Activated CD4-positive, alpha-beta T cell treated with anti-CD3 and anti-CD28 coated beads for 1 hour (primary cell): ENCODE measurements at regions not wholly inside any gene's neighbourhood (a gene's known extent, or its start where the extent isn't known, plus 50 kb on each side); places are given as distances from the start of the nearest gene placed in this dataset.
A peak's percentile ranks its signal among the peaks of the same experiment; 100 is the strongest.

Experiments used
- DNase-seq: peaks from one replicate; pipeline ENCODE4 v3.0.0-alpha.2; 2020

- DNase-seq, result no peak
These were observed 271.6 kb downstream of the SYK start for GRCh38 chr9:91073049-91073810.

DNA sequence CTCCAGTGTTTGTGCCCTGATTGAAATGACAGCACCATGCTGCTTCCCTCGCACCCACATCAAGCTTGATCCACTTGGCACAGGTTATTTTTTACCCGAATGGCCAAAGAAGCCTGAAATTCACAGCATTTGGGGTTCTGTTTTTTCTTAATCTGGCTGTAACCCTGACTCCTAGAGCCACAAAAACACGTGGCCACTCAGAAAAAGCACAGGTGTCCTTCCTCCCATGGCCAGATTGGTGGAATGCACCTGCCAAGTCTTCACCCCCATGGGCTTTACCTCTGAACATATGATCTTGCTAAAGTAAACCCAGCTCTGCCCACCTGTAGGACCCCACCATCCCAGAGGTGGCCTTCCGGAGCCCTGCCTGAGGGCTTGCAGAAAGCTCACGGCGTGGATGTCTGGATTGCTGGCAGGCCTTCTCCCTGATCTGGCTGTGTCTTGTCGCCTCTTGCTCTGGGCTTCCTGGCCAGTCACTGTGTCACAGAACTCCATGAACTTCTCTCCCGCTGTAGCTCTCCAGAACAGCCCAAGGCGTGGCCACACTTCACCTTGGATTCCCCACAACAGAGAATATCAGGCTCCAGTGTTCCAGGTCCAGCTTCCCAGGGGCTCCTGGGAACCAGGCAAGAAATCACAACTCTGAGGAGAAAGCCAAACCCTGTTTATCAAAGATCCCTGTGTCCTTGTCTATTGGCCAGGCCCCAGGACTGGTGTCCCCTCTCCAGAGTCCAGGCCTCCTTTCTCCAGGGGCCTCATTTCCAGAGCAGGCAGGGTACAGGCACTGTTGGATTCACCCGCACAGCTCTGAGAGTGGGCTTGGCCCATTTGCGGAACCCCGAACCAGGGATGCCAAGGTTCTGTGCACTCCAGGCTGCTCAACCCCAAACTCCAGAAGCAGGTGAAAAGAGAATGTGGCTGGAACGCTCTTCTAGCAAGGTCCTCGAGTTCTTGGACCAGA is 272.5 kb downstream of the SYK start:
- no peak for DNase-seq

GRCh38 chr9:91074866-91075265 is 273.2 kb downstream of the SYK start:
- no peak for DNase-seq

- DNase-seq, result no peak
These were observed 273.7 kb downstream of the SYK start for GRCh38 chr9:91075279-91075678.

DNA sequence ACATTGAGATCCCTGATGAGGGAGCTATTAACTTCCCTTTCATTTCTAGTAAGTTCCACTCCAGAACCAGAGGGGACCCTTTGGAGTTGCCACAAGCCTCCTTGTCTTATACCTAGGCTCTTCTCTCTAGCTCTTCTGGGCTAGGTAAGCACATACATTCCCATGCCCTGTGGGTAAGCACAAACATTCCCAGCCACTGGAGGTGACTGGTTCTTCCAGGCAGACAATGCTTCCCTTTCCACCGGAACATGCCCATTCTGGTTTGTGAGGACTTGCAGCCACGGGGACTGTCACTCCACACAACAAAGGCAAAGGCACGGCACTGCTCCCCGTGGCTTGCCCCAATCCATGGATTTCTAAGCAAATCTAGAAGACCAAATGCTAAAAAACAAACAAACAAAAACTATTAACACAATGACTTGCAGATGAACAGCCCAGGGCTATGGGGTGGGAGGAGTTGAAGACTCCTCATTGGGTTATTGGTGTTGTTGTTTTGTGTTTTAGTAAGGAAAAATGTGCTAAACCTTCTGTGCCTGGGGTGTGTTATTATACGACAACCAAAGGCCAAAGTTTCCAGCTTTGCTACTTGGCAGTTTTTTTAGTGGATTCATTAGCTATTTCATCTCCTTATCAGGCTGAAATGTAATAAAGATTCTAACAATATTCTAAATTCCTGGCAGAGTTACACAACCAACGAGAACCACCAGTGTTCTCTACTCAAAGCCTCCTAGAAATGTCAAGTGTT is 276.2 kb downstream of the SYK start:
- no peak for DNase-seq

- DNase-seq, result no peak
These were observed 276.7 kb downstream of the SYK start for GRCh38 chr9:91078369-91078695.

DNA sequence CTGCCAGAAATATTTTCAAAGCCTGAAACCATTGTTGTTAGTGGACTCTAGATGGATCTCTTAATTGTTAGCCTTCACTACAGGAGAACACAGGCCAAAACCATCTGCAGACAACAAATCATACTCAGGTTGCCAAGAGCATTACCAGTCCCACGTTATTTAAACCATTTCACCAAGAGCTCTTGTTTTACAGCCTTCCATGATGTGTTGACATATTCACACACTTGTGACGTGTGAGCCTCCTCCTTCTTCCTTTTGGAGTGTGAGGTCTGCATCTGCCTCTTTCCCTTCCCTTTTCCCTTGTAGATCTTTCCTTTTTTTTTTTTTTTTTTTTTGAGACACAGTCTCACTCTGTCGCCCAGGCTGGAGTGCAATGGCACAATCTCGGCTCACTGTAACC is 279.0 kb downstream of the AUH start:
- DNase-seq, result no peak

- no peak for DNase-seq
These were observed 276.7 kb downstream of the AUH start for GRCh38 chr9:91084896-91085516.

DNA sequence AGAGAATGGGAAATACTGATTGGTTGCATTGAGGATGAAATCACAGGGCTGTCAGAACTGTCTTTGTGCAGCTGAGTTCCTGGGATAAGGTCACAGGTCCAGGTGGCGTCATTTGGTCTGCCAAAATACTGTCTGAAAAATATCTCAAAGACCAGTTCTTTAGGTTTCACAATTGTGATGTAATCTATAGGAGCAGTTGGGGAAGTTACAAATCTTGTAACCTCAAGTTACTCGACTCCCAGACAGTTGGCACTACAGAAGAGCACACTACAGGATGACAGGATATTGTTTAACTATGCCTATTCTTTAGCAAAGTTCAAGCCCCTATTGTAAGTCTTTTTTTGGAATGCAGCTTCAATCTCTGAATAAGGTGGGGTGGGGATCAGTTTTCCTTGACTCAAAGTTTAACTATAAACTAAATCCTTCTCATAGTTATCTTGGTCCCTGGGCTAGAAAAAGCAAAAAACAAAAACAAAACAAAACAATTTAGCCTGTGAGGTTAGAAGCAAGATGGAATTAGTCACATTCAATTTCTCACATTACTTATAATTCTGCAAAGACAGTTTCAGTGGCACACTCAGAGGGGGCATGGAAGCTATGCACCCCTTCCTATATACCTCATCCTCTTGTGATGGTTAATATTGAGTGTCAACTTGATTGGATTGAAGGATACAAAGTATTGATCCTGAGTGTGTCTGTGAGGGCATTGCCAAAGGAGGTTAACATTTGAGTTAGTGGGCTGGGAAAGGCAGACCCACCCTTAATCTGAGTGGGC is 276.0 kb downstream of the AUH start:
- DNase-seq, result no peak

DNA sequence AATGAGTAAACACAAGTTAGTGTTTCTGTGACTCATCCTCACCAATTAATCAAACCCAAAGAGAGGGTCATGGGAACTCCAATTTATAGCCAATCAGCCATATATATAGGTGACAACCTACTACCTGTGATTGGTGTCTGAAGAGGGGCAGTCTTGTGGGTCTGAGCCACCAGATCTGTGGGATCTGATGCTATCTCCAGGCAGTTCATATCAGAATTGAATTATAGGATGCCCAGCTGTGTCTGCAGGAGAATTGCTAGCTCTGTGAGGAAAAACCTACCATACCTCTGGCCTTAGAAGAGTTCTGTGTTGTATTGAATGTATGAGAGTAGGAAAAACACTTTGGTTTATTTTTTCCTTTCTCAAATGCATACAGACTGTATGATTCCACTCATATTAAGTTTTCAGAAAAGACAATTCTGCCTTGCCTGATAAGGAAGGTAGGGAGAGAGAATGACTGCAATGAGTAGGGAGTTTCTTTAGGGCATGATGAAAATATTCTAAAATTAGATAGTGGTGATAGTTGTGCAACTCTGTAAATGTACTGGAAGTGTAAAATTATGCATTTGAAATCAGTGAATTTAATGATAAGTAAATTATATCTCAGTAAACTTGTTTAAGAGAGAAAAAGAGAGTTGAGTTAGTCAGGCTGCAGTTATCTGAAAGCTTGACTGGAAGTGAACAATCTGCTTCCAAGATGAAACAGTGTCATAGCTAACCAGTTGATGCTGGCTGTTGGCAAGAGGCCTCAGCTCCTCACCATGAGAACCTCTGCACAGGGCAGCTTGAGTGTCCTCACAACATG is 274.9 kb downstream of the AUH start:
- no peak for DNase-seq

- DNase-seq, result no peak
These were observed 274.3 kb downstream of the AUH start for GRCh38 chr9:91087462-91087759.

DNA sequence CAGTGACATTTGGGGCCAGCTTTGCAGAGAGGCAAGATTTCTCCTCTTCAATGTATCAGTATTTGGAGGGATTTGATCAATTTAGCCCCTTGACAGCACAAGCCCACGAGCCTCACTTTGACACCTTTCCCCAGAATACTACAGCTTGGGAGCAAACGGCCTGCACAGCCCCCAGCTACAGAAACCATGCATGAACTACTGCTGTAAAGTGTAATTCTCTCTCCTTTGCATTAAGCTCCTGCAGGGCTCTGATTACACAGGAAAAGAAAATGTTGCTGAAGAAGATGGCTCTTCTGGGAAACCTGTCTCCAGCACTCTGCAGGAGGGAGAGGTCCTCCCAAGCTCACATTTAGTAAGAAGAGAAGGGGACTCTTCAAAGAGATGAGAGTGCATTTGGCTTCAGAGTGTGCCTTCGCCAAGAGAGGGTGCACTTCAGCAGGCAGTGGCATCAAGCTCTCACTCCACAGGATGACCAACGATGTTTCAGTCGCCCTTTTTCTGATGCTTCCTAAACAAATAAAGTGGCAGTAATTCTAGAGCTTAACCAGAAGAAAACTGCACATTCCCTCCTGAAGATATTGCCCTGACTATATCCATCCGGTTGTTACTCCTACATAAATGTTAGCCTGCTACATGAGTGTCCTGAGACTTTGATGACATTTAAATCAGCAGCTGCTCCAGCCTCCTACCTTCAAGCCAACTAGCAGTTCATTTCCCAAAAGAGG is 272.2 kb downstream of the AUH start:
- no peak for DNase-seq

DNA sequence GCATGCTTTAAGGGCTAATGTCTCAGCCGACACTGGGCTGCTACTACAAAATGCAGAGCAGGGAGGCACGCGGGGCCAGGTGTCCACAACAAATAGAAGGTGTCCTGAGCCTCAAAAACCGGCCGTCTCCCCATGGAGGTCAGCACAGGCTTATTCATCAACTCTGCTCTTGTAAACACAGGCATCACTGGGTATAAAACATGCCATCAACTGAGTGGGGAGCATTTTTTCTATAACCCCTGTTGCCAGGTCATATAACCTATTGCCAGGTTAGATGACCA is 271.6 kb downstream of the AUH start:
- DNase-seq, result no peak

DNA sequence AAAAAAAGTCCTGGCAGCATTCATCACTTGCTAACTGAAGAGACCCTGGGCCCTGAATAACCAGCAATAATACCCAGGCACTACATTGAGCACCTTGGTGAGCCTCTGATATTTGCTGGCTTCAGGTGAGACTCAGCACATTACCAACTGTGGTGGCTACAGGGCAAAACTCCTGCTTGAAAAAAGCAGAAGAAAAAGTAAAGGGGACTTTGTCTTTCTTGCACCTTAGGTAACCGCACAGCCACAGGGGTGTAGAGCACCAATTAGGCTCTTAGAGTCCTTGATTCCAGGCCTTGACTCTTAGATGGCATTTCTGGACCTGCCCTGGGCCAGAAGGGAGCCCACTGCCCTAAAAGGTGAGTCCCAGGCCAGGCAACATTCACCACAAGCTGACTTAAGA is 269.5 kb downstream of the AUH start:
- no peak for DNase-seq

DNA sequence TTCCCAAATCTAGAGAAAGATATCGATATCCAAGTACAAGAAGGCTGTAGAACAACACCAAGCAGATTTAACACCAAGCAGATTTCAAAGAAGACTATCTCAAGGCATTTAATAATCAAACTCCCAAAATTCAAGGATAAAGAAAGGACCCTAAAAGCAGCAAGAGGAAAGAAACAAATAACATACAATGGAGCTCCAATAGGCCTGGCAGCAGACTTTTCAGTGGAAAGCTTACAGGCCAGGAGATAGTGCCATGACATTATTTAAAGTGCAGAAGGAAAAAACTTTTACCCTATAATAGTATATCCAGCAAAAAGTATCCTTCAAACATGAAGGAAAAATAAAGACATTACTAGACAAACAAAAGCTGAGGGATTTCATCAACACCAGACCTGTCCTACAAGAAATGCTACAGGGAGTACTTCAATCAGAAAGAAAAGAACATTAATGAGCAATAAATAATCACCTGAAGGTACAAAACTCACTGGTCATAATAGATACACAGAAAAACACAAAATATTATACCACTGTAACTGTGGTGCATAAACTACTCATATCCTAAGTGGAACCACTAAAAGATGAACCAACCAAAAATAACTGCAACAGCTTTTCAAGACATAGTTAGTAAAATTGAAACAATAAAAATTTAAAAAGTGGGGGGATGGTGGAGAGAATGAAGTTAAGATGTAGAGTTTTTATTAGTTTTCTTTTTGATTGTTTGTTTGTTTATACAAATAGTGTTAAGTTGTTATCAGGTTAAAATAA is 267.2 kb downstream of the AUH start:
- no peak for DNase-seq

DNA sequence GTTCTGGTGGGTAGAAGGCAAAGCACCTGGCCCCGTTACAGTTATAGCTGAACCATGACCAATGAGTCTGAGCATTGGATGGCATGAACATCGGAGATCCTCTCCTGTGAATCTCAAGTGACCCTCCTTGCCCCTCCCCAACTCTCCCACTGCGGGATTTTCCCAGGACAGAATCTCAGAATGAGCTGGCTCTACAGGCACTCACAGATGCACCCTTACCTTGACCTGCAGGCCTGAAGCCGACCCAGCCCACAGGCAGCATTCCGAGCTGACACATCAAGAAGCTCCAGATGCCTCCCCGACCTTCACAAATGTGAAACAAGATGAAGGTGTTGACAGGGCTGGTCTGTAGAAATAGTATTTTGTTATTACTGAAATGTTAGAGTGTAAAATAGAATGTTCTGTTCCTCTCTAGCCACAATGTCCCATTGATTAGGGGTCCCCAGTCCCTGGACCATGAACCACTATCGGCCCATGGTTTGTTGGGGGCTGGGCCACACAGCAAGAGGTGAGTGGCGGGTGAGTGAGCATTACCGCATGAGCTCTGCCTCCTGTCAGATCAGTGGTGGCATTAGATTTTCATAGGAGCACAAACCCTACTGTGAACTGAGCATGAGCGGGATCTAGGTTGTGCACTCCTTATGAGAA is 263.4 kb downstream of the AUH start:
- DNase-seq, result no peak

GRCh38 chr9:91099436-91099835 is 262.3 kb downstream of the AUH start:
- no peak for DNase-seq

GRCh38 chr9:91100878-91101450 is 260.8 kb downstream of the AUH start:
- no peak for DNase-seq

DNA sequence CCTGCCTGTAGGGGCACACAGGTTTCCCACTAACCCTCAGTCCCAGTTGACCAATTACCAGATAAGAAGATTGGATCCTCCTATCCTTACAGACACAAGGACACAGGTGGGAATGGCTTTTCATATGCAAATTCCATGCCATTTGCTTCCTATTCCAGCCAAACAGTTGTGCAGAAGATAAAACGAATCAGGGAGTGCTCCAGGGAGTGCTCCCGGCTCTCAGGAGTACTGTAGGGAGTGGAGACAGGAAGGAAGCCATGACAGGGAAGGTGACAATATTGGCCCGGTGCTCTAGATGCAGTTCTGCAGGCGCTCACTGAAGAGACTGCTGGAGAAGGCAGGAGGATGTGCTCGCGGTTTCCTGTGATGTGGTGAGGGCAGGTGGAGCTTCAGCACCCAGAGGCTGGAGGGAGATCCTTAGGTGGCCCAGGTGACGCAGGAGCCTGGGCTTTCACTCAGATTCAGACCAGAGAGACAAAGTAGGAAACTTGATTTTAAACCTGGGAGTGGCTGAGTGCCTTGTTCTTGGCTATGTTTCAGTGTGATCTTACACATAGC is 260.0 kb downstream of the AUH start:
- peak; percentile 50 for DNase-seq
